IMR-90 (cell line): ENCODE measurements at regions not wholly inside any gene's neighbourhood (a gene's known extent, or its start where the extent isn't known, plus 50 kb on each side); places are given as distances from the start of the nearest gene placed in this dataset.

Source experiments
- CEBPB ChIP-seq: IDR thresholded peaks from 2 replicates; pipeline ENCODE4 v1.6.1; 2012; ENCODE audit warnings: low read depth, low read length, improper control_type of control experiment
- CHD1 ChIP-seq: IDR thresholded peaks from 2 replicates; pipeline ENCODE4 v1.6.1; 2012; ENCODE audit warnings: low read depth, low read length, improper control_type of control experiment
- CTCF ChIP-seq: conservative IDR thresholded peaks from 2 replicates; pipeline ENCODE4 v1.5.1; 2012; ENCODE audit warnings: mild to moderate bottlenecking, low read depth, low read length, improper control_type of control experiment
- ELK1 ChIP-seq: fragments of 150-350 bp; IDR thresholded peaks from 2 replicates; pipeline ENCODE4 v1.6.1; 2016; ENCODE audit warnings: low read depth, mild to moderate bottlenecking, low read length, moderate library complexity, borderline replicate concordance
- MAFK ChIP-seq: IDR thresholded peaks from 2 replicates; pipeline ENCODE4 v1.6.1; 2012; ENCODE audit warnings: low read depth, low read length, improper control_type of control experiment
- NFE2L2 ChIP-seq: fragments of 150-350 bp; IDR thresholded peaks from 2 replicates; pipeline ENCODE4 v1.6.1; 2016; ENCODE audit warnings: low read depth, mild to moderate bottlenecking, low read length
- POLR2A ChIP-seq: IDR thresholded peaks from 2 replicates; pipeline ENCODE4 v1.6.1; 2012; ENCODE audit warnings: mild to moderate bottlenecking, low read depth, low read length
- RAD21 ChIP-seq: IDR thresholded peaks from 2 replicates; pipeline ENCODE4 v1.6.1; 2012; ENCODE audit warnings: low read length, improper control_type of control experiment
- RCOR1 ChIP-seq: IDR thresholded peaks from 2 replicates; pipeline ENCODE4 v1.6.1; 2012; ENCODE audit warnings: mild to moderate bottlenecking, low read length, improper control_type of control experiment; ENCODE audit not compliant: insufficient replicate concordance
- SMC3 ChIP-seq: fragments of 150-350 bp; IDR thresholded peaks from 2 replicates; pipeline ENCODE4 v1.6.1; 2016; ENCODE audit warnings: low read depth, mild to moderate bottlenecking, antibody characterized with exemption, low read length, moderate library complexity
- USF2 ChIP-seq: fragments of 150-350 bp; IDR thresholded peaks from 2 replicates; pipeline ENCODE4 v1.6.1; 2017; ENCODE audit warnings: mild to moderate bottlenecking, antibody characterized with exemption, low read length, low read depth

GRCh38 chr6:48188158-48188557 is 77.2 kb upstream of the PTCHD4 start:
- TF ChIP-seq POLR2A = no peak
- TF ChIP-seq CTCF = no peak
- no peak for TF ChIP-seq USF2
- TF ChIP-seq SMC3 = no peak
- TF ChIP-seq CEBPB = no peak
- no peak for TF ChIP-seq NFE2L2
- TF ChIP-seq RAD21 = no peak
- no peak for TF ChIP-seq RCOR1
- no peak for TF ChIP-seq CHD1
- no peak for TF ChIP-seq ELK1
- no peak for TF ChIP-seq MAFK
